HL-60 (cell line): ENCODE measurements at regions not wholly inside any gene's neighbourhood (a gene's known extent, or its start where the extent isn't known, plus 50 kb on each side); places are given as distances from the start of the nearest gene placed in this dataset.

Experiments used
- CTCF ChIP-seq: IDR thresholded peaks from one replicate; pipeline ENCODE4 v1.5.1; 2011; ENCODE audit warnings: low read length, control low read depth, inconsistent platforms; ENCODE audit not compliant: insufficient read depth
- GABPA ChIP-seq: IDR thresholded peaks from 2 replicates; pipeline ENCODE4 v1.6.1; 2012; ENCODE audit warnings: low read depth
- POLR2AphosphoS5 ChIP-seq: IDR thresholded peaks from 2 replicates; pipeline ENCODE4 v1.6.1; 2012; ENCODE audit warnings: low read depth

- TF ChIP-seq CTCF (no peak), POLR2AphosphoS5 (no peak), GABPA (no peak)
These were observed 76.4 kb upstream of the MTNR1B start for GRCh38 chr11:92892802-92893684.
